ENCODE measurements at regions not wholly inside any gene's neighbourhood (a gene's known extent, or its start where the extent isn't known, plus 50 kb on each side); places are given as distances from the start of the nearest gene placed in this dataset.

GRCh38 chr1:56414728-56415224 lies 164.6 kb downstream of the PLPP3 start:
- in situ Hi-C loops (cut with HindIII; ENCODE audit: extremely low pct_ligation_motif_present, low pct_unique_long_range_greater_than_20kb) (loop anchor here (5.0 kb wide), 2 partner anchors 93 to 158 kb away; no protein-coding TSS in a partner anchor), intact Hi-C loops (cut with micrococcal nuclease; ENCODE audit: unreplicated experiment) (loop anchor here (1.0 to 5.0 kb wide), 7 partner anchors 33 to 224 kb away; partner anchors contain the start of gene PLPP3)
- ChIA-PET POLR2A (interaction anchor here (0.6 to 2.6 kb wide), 25 partner anchors 10 to 226 kb away, joined by 3 to 20 read pairs (median 6); partner anchors contain the start of gene PLPP3), CTCF (ENCODE audit: low intra/inter-chr PET ratio, low total read pairs) (no interaction called here)
- H3K4me3 ChIP-seq (replicated peaks in 1 of 3; ENCODE audit: insufficient read depth in 1 of 3, low read depth in 2 of 3, low read length in 3 of 3): no peak overlapping the region; a peak in 1 of 6 replicates
- peak; percentile 95 for ATAC-seq
- no peaks in the 10 kb centered on the region for H4K20me1 ChIP-seq (ENCODE audit: insufficient read depth, low read length)
- no peaks in the 10 kb centered on the region for H3K79me2 ChIP-seq (ENCODE audit: insufficient read depth, low read length)
- H3K36me3 ChIP-seq (replicated peaks in 1 of 2; ENCODE audit: control insufficient read depth in 1 of 2, insufficient read depth in 2 of 2, low read length in 2 of 2): no peaks in the 10 kb centered on the region
- no peaks in the 10 kb centered on the region for H3K9me3 ChIP-seq (ENCODE audit: low read length)
- H2AFZ ChIP-seq (ENCODE audit: low read length): no peak overlapping the region
- H3K27me3 ChIP-seq (ENCODE audit: control insufficient read depth in 1 of 2, insufficient read depth in 2 of 2, low read length in 2 of 2): no peaks in the 10 kb centered on the region
- WGBS (ENCODE audit: low lambda C conversion rate): under 1% methylated on average over 9 of the region's 9 CpGs
- H3K27ac ChIP-seq (ENCODE audit: extremely low read length, insufficient read depth, low read length): peak overlapping the region; percentile 85
- peak overlapping the region; percentile 65 for H3K4me2 ChIP-seq (ENCODE audit: low read depth, low read length)
- peak; percentile 99 for DNase-seq (ENCODE audit: low spot score)
- FAIRE-seq: peak; percentile 99
- BruUV-seq (replicated peaks): no TSS peak
- peak overlapping the region; percentile 52 for H3K9ac ChIP-seq (ENCODE audit: insufficient read depth, low read depth, low read length)
- H3K4me1 ChIP-seq (ENCODE audit: insufficient read depth, low read length): peaks cover 89% of the 10 kb centered on the region
- no peak for TF ChIP-seq ZBTB38 (CRISPR knock-in tag; IDR thresholded peaks at IDR 0.05)
- TF ChIP-seq PAF1 (CRISPR knock-in tag; IDR thresholded peaks at IDR 0.05): no peak
- no peak for TF ChIP-seq ZNF720 (CRISPR knock-in tag; IDR thresholded peaks at IDR 0.05)
- TF ChIP-seq RBM39 (IDR thresholded peaks at IDR 0.05; ENCODE audit: low read depth, low read length, poor library complexity, severe bottlenecking): no peak
- no peak for TF ChIP-seq ZNF549 (CRISPR knock-in tag; IDR thresholded peaks at IDR 0.05)
- no peak for TF ChIP-seq ZNF335 (CRISPR knock-in tag; IDR thresholded peaks at IDR 0.05)
- peak; percentile 48; the same call in 1 of the 2 replicates for TF ChIP-seq ZNF33A (CRISPR knock-in tag; IDR thresholded peaks at IDR 0.05; ENCODE audit: borderline replicate concordance)
- TF ChIP-seq ZC3H13 (CRISPR knock-in tag; IDR thresholded peaks at IDR 0.05): no peak
- TF ChIP-seq PRPF4 (IDR thresholded peaks at IDR 0.05; ENCODE audit: low read depth, low read length, poor library complexity, severe bottlenecking): no peak
- TF ChIP-seq PRMT3 (CRISPR knock-in tag; IDR thresholded peaks at IDR 0.05; ENCODE audit: borderline replicate concordance, low read depth): 0 out of 2 replicates have a peak, but pooled peaks have one; percentile 8
- TF ChIP-seq THAP11 (CRISPR knock-in tag; IDR thresholded peaks at IDR 0.05): peak; percentile 75
- TF ChIP-seq JDP2 (CRISPR knock-in tag; IDR thresholded peaks at IDR 0.05; ENCODE audit: borderline replicate concordance): no peak; the same call in 1 of the 2 replicates
- TF ChIP-seq ZNF367 (CRISPR knock-in tag; IDR thresholded peaks at IDR 0.05; ENCODE audit: borderline replicate concordance): no peak
- peak; percentile 63; the same call in 1 of the 2 replicates for TF ChIP-seq DMAP1 (CRISPR knock-in tag; IDR thresholded peaks at IDR 0.05)
- no peak for TF ChIP-seq SP140L (CRISPR knock-in tag; IDR thresholded peaks at IDR 0.05; ENCODE audit: borderline replicate concordance)
- TF ChIP-seq FOXJ3 (CRISPR knock-in tag; IDR thresholded peaks at IDR 0.05; ENCODE audit: borderline replicate concordance): peak; percentile 98; the same call in 1 of the 2 replicates
- peak; percentile 75; the same call in 1 of the 2 replicates for TF ChIP-seq ZNF772 (CRISPR knock-in tag; IDR thresholded peaks at IDR 0.05)
- no peak for TF ChIP-seq IKZF4 (CRISPR knock-in tag; IDR thresholded peaks at IDR 0.05; ENCODE audit: borderline replicate concordance, low read depth, not compliant biosample characterization)
- TF ChIP-seq TBL1XR1 (IDR thresholded peaks at IDR 0.05; ENCODE audit: borderline replicate concordance, low read length, partially characterized antibody): peak; percentile 93
- peak; percentile 60 for TF ChIP-seq ELF1 (CRISPR knock-in tag; IDR thresholded peaks at IDR 0.05)
- peak; percentile 98 for TF ChIP-seq MED1 (CRISPR knock-in tag; IDR thresholded peaks at IDR 0.05)
- peak; percentile 90 for TF ChIP-seq HNF4G (IDR thresholded peaks at IDR 0.05; ENCODE audit: borderline replicate concordance, low read depth, low read length)
- no peak; the same call in 1 of the 2 replicates for TF ChIP-seq HNF4G (CRISPR knock-in tag; IDR thresholded peaks at IDR 0.05; ENCODE audit: borderline replicate concordance, low read depth)
- no peak for TF ChIP-seq CBX2 (IDR thresholded peaks at IDR 0.05; ENCODE audit: low read depth, low read length)
- TF ChIP-seq CBX2 (CRISPR knock-in tag; IDR thresholded peaks at IDR 0.05; ENCODE audit: low read depth): no peak
